K562 (cell line): ENCODE measurements at regions not wholly inside any gene's neighbourhood (a gene's known extent, or its start where the extent isn't known, plus 50 kb on each side); places are given as distances from the start of the nearest gene placed in this dataset.
A peak's percentile ranks its signal among the peaks of the same experiment; 100 is the strongest.

Source experiments
- MLLT1 ChIP-seq, 2 experiments: fragments of 450-650 bp; IDR thresholded peaks; 2 replicates each; pipeline ENCODE4 v1.6.1; 2016
- MTF1 ChIP-seq: fragments of 250-450 bp; sonication (Bioruptor Pico); IDR thresholded peaks from 2 replicates; pipeline ENCODE4 v1.9.0; 2021; ENCODE audit warnings: moderate library complexity, mild to moderate bottlenecking, inconsistent platforms, borderline replicate concordance
- MXI1 ChIP-seq: IDR thresholded peaks from 2 replicates; pipeline ENCODE4 v1.6.1; 2011; ENCODE audit warnings: low read depth, mild to moderate bottlenecking, improper control_type of control experiment, low read length
- NCOA2 ChIP-seq, 2 experiments: fragments of 450-650 bp; IDR thresholded peaks; 2 replicates each; pipeline ENCODE4 v1.6.1; 2018; ENCODE audit warnings: mild to moderate bottlenecking in 2 of 2, moderate library complexity in 1 of 2; ENCODE audit not compliant: partially characterized antibody in 2 of 2
- PHB2 ChIP-seq: fragments of 450-650 bp; IDR thresholded peaks from 2 replicates; pipeline ENCODE4 v1.6.1; 2017; ENCODE audit warnings: low read depth
- SPI1 ChIP-seq: IDR thresholded peaks from 2 replicates; pipeline ENCODE4 v1.6.1; 2011; ENCODE audit warnings: low read depth, low read length, control low read depth, borderline replicate concordance
- SRSF7 ChIP-seq: fragments of 200-400 bp; formaldehyde crosslinking; optimal IDR thresholded peaks from 2 replicates; pipeline ENCODE3; 2017; ENCODE audit warnings: mild to moderate bottlenecking, low read depth, low read length
- TAF15 ChIP-seq: fragments of 200-400 bp; formaldehyde crosslinking; IDR thresholded peaks from 2 replicates; pipeline ENCODE4 v1.6.1; 2017; ENCODE audit warnings: mild to moderate bottlenecking, low read depth, low read length, moderate library complexity
- ZBTB8A ChIP-seq: fragments of 450-650 bp; IDR thresholded peaks from 2 replicates; pipeline ENCODE4 v1.6.1; 2018; ENCODE audit warnings: mild to moderate bottlenecking, moderate library complexity; ENCODE audit not compliant: partially characterized antibody
- ZNF436 ChIP-seq: fragments of 250-450, 450-650 bp; sonication (Bioruptor Pico); formaldehyde crosslinking; IDR thresholded peaks from 2 replicates; pipeline ENCODE4 v1.7.0; 2020; ENCODE audit warnings: mild to moderate bottlenecking
- TF ChIP-seq, protein P1 (sequence below): sonication (generic); formaldehyde crosslinking; IDR thresholded peaks from 2 replicates; pipeline ENCODE4 v1.8.0; 2023; ENCODE audit warnings: missing genetic modification reagents, mild to moderate bottlenecking, borderline replicate concordance
- TF ChIP-seq, protein P2 (sequence below): fragments of 200-800 bp; sonication (Bioruptor generic); IDR thresholded peaks from 2 replicates; pipeline ENCODE4 v1.6.1; 2016; ENCODE audit warnings: missing genetic modification characterization, missing compliant biosample characterization
- TF ChIP-seq, protein P3 (sequence below): fragments of 450-650 bp; IDR thresholded peaks from 2 replicates; pipeline ENCODE4 v1.6.1; 2016
- TF ChIP-seq, protein P4 (sequence below): sonication (generic); formaldehyde crosslinking; IDR thresholded peaks from 2 replicates; pipeline ENCODE4 v1.8.0; 2022; ENCODE audit warnings: missing genetic modification reagents, mild to moderate bottlenecking, moderate library complexity, borderline replicate concordance

DNA sequence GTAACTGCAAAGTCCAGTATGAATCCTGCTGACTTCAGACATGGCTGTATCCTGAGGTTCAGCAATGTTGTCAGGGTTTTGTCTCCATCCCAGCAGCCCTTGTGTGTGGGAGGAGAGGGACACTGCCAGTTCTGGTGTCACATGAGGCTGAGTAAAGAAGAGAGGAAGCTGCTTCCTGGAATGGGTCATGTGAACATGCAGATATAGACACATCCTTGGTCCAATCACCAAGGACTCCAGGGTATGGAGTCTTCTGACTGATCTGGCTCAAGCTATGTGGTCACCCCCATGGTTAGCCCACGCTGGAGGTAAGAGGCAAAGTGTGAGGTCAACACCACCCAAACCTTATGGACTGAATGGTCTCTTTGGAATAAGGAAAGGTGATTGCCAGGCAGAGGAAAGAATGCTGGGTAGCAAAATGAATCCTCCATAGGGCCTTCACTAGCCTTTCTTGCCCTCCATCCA is 134.4 kb upstream of the SLC1A4 start (continued):
- TF ChIP-seq SPI1 (peak; percentile 32; the same call in 1 of the 2 replicates), SRSF7 (no peak), MTF1 (CRISPR knock-in tag) (no peak), ZNF436 (CRISPR knock-in tag) (no peak), PHB2 (no peak), TAF15 (no peak), NCOA2 (IDR thresholded peaks at IDR 0.05; ENCODE audit: partially characterized antibody in 2 of 2) (no peak), ZBTB8A (no peak), MXI1 (no peak), MLLT1 (IDR thresholded peaks at IDR 0.05) (no peak)
- TF ChIP-seq, protein P1, sequence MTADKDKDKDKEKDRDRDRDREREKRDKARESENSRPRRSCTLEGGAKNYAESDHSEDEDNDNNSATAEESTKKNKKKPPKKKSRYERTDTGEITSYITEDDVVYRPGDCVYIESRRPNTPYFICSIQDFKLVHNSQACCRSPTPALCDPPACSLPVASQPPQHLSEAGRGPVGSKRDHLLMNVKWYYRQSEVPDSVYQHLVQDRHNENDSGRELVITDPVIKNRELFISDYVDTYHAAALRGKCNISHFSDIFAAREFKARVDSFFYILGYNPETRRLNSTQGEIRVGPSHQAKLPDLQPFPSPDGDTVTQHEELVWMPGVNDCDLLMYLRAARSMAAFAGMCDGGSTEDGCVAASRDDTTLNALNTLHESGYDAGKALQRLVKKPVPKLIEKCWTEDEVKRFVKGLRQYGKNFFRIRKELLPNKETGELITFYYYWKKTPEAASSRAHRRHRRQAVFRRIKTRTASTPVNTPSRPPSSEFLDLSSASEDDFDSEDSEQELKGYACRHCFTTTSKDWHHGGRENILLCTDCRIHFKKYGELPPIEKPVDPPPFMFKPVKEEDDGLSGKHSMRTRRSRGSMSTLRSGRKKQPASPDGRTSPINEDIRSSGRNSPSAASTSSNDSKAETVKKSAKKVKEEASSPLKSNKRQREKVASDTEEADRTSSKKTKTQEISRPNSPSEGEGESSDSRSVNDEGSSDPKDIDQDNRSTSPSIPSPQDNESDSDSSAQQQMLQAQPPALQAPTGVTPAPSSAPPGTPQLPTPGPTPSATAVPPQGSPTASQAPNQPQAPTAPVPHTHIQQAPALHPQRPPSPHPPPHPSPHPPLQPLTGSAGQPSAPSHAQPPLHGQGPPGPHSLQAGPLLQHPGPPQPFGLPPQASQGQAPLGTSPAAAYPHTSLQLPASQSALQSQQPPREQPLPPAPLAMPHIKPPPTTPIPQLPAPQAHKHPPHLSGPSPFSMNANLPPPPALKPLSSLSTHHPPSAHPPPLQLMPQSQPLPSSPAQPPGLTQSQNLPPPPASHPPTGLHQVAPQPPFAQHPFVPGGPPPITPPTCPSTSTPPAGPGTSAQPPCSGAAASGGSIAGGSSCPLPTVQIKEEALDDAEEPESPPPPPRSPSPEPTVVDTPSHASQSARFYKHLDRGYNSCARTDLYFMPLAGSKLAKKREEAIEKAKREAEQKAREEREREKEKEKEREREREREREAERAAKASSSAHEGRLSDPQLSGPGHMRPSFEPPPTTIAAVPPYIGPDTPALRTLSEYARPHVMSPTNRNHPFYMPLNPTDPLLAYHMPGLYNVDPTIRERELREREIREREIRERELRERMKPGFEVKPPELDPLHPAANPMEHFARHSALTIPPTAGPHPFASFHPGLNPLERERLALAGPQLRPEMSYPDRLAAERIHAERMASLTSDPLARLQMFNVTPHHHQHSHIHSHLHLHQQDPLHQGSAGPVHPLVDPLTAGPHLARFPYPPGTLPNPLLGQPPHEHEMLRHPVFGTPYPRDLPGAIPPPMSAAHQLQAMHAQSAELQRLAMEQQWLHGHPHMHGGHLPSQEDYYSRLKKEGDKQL (CRISPR knock-in tag): no peak
- TF ChIP-seq, protein P2, sequence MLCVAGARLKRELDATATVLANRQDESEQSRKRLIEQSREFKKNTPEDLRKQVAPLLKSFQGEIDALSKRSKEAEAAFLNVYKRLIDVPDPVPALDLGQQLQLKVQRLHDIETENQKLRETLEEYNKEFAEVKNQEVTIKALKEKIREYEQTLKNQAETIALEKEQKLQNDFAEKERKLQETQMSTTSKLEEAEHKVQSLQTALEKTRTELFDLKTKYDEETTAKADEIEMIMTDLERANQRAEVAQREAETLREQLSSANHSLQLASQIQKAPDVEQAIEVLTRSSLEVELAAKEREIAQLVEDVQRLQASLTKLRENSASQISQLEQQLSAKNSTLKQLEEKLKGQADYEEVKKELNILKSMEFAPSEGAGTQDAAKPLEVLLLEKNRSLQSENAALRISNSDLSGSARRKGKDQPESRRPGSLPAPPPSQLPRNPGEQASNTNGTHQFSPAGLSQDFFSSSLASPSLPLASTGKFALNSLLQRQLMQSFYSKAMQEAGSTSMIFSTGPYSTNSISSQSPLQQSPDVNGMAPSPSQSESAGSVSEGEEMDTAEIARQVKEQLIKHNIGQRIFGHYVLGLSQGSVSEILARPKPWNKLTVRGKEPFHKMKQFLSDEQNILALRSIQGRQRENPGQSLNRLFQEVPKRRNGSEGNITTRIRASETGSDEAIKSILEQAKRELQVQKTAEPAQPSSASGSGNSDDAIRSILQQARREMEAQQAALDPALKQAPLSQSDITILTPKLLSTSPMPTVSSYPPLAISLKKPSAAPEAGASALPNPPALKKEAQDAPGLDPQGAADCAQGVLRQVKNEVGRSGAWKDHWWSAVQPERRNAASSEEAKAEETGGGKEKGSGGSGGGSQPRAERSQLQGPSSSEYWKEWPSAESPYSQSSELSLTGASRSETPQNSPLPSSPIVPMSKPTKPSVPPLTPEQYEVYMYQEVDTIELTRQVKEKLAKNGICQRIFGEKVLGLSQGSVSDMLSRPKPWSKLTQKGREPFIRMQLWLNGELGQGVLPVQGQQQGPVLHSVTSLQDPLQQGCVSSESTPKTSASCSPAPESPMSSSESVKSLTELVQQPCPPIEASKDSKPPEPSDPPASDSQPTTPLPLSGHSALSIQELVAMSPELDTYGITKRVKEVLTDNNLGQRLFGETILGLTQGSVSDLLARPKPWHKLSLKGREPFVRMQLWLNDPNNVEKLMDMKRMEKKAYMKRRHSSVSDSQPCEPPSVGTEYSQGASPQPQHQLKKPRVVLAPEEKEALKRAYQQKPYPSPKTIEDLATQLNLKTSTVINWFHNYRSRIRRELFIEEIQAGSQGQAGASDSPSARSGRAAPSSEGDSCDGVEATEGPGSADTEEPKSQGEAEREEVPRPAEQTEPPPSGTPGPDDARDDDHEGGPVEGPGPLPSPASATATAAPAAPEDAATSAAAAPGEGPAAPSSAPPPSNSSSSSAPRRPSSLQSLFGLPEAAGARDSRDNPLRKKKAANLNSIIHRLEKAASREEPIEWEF (CRISPR knock-in tag): no peak
- TF ChIP-seq, protein P3, sequence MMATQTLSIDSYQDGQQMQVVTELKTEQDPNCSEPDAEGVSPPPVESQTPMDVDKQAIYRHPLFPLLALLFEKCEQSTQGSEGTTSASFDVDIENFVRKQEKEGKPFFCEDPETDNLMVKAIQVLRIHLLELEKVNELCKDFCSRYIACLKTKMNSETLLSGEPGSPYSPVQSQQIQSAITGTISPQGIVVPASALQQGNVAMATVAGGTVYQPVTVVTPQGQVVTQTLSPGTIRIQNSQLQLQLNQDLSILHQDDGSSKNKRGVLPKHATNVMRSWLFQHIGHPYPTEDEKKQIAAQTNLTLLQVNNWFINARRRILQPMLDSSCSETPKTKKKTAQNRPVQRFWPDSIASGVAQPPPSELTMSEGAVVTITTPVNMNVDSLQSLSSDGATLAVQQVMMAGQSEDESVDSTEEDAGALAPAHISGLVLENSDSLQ: peak; percentile 96
- TF ChIP-seq, protein P4, sequence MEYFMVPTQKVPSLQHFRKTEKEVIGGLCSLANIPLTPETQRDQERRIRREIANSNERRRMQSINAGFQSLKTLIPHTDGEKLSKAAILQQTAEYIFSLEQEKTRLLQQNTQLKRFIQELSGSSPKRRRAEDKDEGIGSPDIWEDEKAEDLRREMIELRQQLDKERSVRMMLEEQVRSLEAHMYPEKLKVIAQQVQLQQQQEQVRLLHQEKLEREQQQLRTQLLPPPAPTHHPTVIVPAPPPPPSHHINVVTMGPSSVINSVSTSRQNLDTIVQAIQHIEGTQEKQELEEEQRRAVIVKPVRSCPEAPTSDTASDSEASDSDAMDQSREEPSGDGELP: no peak
